H9 (cell line): ENCODE measurements at regions not wholly inside any gene's neighbourhood (a gene's known extent, or its start where the extent isn't known, plus 50 kb on each side); places are given as distances from the start of the nearest gene placed in this dataset.
"Not testable (repeated sequence)": the region's sequence is repeated elsewhere in the genome, so short reads cannot be mapped to it uniquely, and the experiment has no call there.

Experiments
- DNase-seq: peaks from one replicate; pipeline ENCODE4 v3.0.0-alpha.2; 2017
- H2AFZ ChIP-seq: one replicate; pipeline ENCODE4 v1.6.1; 2013; ENCODE audit warnings: mild to moderate bottlenecking, low read length, control low read depth, moderate library complexity
- H2AK5ac ChIP-seq: 2 replicates; pipeline ENCODE4 v1.6.1; 2013; ENCODE audit warnings: low read length, control low read depth, mixed read lengths; ENCODE audit not compliant: insufficient read length
- H2BK120ac ChIP-seq: one replicate; pipeline ENCODE4 v1.6.1; 2013; ENCODE audit warnings: low read depth, mild to moderate bottlenecking, low read length, control low read depth, inconsistent platforms; ENCODE audit not compliant: poor library complexity, severe bottlenecking
- H2BK12ac ChIP-seq: 2 replicates; pipeline ENCODE4 v1.6.1; 2013; ENCODE audit warnings: low read length, control low read depth, mixed read lengths, low read depth; ENCODE audit not compliant: insufficient read length
- H2BK15ac ChIP-seq: 2 replicates; pipeline ENCODE4 v1.6.1; 2013; ENCODE audit warnings: low read depth, low read length, control low read depth
- H2BK20ac ChIP-seq: one replicate; pipeline ENCODE4 v1.6.1; 2013; ENCODE audit warnings: low read depth, mild to moderate bottlenecking, low read length, control low read depth, inconsistent platforms; ENCODE audit not compliant: poor library complexity, severe bottlenecking
- H2BK5ac ChIP-seq: 2 replicates; pipeline ENCODE4 v1.6.1; 2013; ENCODE audit warnings: low read length, control low read depth, mixed read lengths; ENCODE audit not compliant: insufficient read length
- H3K14ac ChIP-seq: 2 replicates; pipeline ENCODE4 v1.6.1; 2013; ENCODE audit warnings: low read length, control low read depth; ENCODE audit not compliant: insufficient read depth
- H3K18ac ChIP-seq: 2 replicates; pipeline ENCODE4 v1.6.1; 2013; ENCODE audit warnings: low read depth, mild to moderate bottlenecking, mixed read lengths, low read length, control low read depth; ENCODE audit not compliant: insufficient read length
- H3K23ac ChIP-seq: 2 replicates; pipeline ENCODE4 v1.6.1; 2013; ENCODE audit warnings: low read length, control low read depth, mixed read lengths, low read depth; ENCODE audit not compliant: insufficient read length
- H3K23me2 ChIP-seq: 2 replicates; pipeline ENCODE4 v1.6.1; 2013; ENCODE audit warnings: low read depth, mild to moderate bottlenecking, mixed read lengths, low read length, control low read depth; ENCODE audit not compliant: insufficient read length, poor library complexity, severe bottlenecking
- H3K27ac ChIP-seq: 2 replicates; pipeline ENCODE4 v1.5.1; 2013; ENCODE audit warnings: low read length, control low read depth, mixed read lengths, low read depth; ENCODE audit not compliant: insufficient read length
- H3K27me3 ChIP-seq: 2 replicates; pipeline ENCODE4 v1.6.1; 2013; ENCODE audit warnings: low read length, control low read depth, inconsistent platforms; ENCODE audit not compliant: insufficient read depth
- H3K4ac ChIP-seq: 2 replicates; pipeline ENCODE4 v1.6.1; 2013; ENCODE audit warnings: low read depth, mild to moderate bottlenecking, control low read depth, inconsistent platforms, low read length, moderate library complexity
- H3K4me1 ChIP-seq: 2 replicates; pipeline ENCODE4 v1.6.1; 2013; ENCODE audit warnings: low read length, control low read depth, inconsistent platforms; ENCODE audit not compliant: insufficient read depth
- H3K4me2 ChIP-seq: 2 replicates; pipeline ENCODE4 v1.6.1; 2013; ENCODE audit warnings: low read length, control low read depth, mixed read lengths; ENCODE audit not compliant: insufficient read length, insufficient read depth
- H3K56ac ChIP-seq: 2 replicates; pipeline ENCODE4 v1.6.1; 2013; ENCODE audit warnings: low read depth, mild to moderate bottlenecking, mixed read lengths, low read length, control low read depth; ENCODE audit not compliant: insufficient read length
- H3K79me1 ChIP-seq: 2 replicates; pipeline ENCODE4 v1.6.1; 2013; ENCODE audit warnings: low read depth, mild to moderate bottlenecking, moderate library complexity, low read length, control low read depth, inconsistent platforms; ENCODE audit not compliant: insufficient read depth, poor library complexity, severe bottlenecking
- H3K79me2 ChIP-seq: 2 replicates; pipeline ENCODE4 v1.6.1; 2013; ENCODE audit warnings: low read length, control low read depth, inconsistent platforms; ENCODE audit not compliant: insufficient read depth
- H3K9ac ChIP-seq: 2 replicates; pipeline ENCODE4 v1.6.1; 2013; ENCODE audit warnings: low read length, control low read depth, mixed read lengths; ENCODE audit not compliant: insufficient read length; ENCODE audit errors: extremely low read depth
- H3K9me3 ChIP-seq: one replicate; pipeline ENCODE4 v1.6.1; 2013; ENCODE audit warnings: low read depth, low read length, inconsistent platforms; ENCODE audit not compliant: control insufficient read depth
- H3T11ph ChIP-seq: one replicate; pipeline ENCODE4 v1.6.1; 2013; ENCODE audit warnings: mild to moderate bottlenecking, low read length, control low read depth, inconsistent platforms
- H4K20me1 ChIP-seq: one replicate; pipeline ENCODE4 v1.6.1; 2013; ENCODE audit not compliant: control insufficient read depth, insufficient read length, insufficient read depth
- H4K5ac ChIP-seq: 2 replicates; pipeline ENCODE4 v1.6.1; 2013; ENCODE audit warnings: low read depth, mild to moderate bottlenecking, mixed read lengths, low read length, control low read depth; ENCODE audit not compliant: insufficient read length
- H4K8ac ChIP-seq: replicated peaks from 2 replicates; pipeline ENCODE4 v1.6.1; 2013; ENCODE audit warnings: low read length, control low read depth, mixed read lengths, low read depth; ENCODE audit not compliant: insufficient read length
- H4K91ac ChIP-seq: 2 replicates; pipeline ENCODE4 v1.6.1; 2013; ENCODE audit warnings: low read depth, mild to moderate bottlenecking, moderate library complexity, mixed read lengths, low read length, control low read depth; ENCODE audit not compliant: insufficient read length
- H3K27ac Mint-ChIP-seq, 3 experiments: 2 replicates in 2 of 3; 3 replicates in 1 of 3; pipeline ENCODE4 v1.8.0; 2020 to 2021; ENCODE audit warnings: mixed read lengths in 3 of 3, mild to moderate bottlenecking in 1 of 3, moderate library complexity in 1 of 3
- H3K27me3 Mint-ChIP-seq: 2 replicates; pipeline ENCODE4 v1.8.0; 2021; ENCODE audit warnings: low read depth, mild to moderate bottlenecking, moderate library complexity, mixed read lengths
- H3K36me3 Mint-ChIP-seq, 3 experiments: 2 replicates in 2 of 3; 3 replicates in 1 of 3; pipeline ENCODE4 v1.8.0; 2020 to 2021; ENCODE audit warnings: low read depth in 3 of 3, mixed read lengths in 3 of 3; ENCODE audit not compliant: insufficient read depth in 1 of 3
- H3K4me1 Mint-ChIP-seq, 2 experiments: 2 replicates each; pipeline ENCODE4 v1.8.0; 2020; ENCODE audit warnings: mixed read lengths in 2 of 2
- H3K4me3 Mint-ChIP-seq, 2 experiments: 2 replicates in 1 of 2; 3 replicates in 1 of 2; pipeline ENCODE4 v1.8.0; 2020 to 2021; ENCODE audit warnings: mild to moderate bottlenecking in 2 of 2, mixed read lengths in 2 of 2, moderate library complexity in 1 of 2
- H3K9me3 Mint-ChIP-seq, 2 experiments: 2 replicates in 1 of 2; 3 replicates in 1 of 2; pipeline ENCODE4 v1.8.0; 2020; ENCODE audit warnings: mild to moderate bottlenecking in 2 of 2, mixed read lengths in 2 of 2, moderate library complexity in 1 of 2
- WGBS: extraction: QIAGEN DNeasy Blood & Tissue Kit; methylation state at CpG from one replicate; pipeline ENCODE4 v1.1.7; 2013; ENCODE audit warnings: missing lambda C conversion rate, low lambda C conversion rate, mixed read lengths; ENCODE audit not compliant: insufficient read length; ENCODE audit errors: extremely low coverage; 5-methylcytosine and 5-hydroxymethylcytosine counted together
- TF ChIP-seq, protein P1 (sequence below): fragments of 200-600 bp; sonication (generic); conservative IDR thresholded peaks from 3 replicates; pipeline ENCODE4 v1.8.0; 2021; ENCODE audit warnings: antibody characterized with exemption, mild to moderate bottlenecking

DNA sequence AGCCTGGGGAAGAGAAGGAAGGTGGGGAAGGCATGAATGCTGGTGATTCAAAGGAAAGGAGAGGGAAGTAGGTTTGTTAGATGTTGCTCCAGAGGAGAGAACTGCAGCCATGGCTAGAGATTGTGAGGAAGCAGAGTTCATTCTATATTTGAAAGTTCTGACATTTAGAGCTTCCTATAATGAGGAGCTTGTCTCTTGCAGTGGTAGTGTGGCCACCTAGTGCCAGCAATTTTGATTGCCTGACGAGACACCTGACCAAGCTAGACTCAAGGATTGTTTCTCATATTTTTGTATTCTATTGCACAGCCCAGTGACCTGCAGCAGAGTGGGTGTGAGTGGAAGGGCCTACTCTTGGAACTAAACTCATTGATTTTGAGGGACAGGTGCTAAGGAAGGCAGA lies 116.2 kb upstream of the GOLGA6L4 start:
- H3K14ac ChIP-seq, H3K27me3 Mint-ChIP-seq, H3K36me3 Mint-ChIP-seq, H3K23ac ChIP-seq, H2BK15ac ChIP-seq, H4K5ac ChIP-seq, H2BK12ac ChIP-seq, H3K27me3 ChIP-seq, H3K27ac ChIP-seq, H4K8ac ChIP-seq, H3K9me3 Mint-ChIP-seq, H3K4me2 ChIP-seq, H3K9me3 ChIP-seq, H3K79me2 ChIP-seq, H3K4me3 Mint-ChIP-seq, H3K79me1 ChIP-seq, H2BK5ac ChIP-seq, H3K4ac ChIP-seq, DNase-seq, H3K4me1 Mint-ChIP-seq, H4K20me1 ChIP-seq, H3K18ac ChIP-seq, H3K23me2 ChIP-seq, H2BK20ac ChIP-seq, H4K91ac ChIP-seq, H3K4me1 ChIP-seq, H2AK5ac ChIP-seq, H3T11ph ChIP-seq, H3K27ac Mint-ChIP-seq, H2BK120ac ChIP-seq, H3K9ac ChIP-seq, H3K56ac ChIP-seq, H2AFZ ChIP-seq: not testable (repeated sequence)
- TF ChIP-seq, protein P1, sequence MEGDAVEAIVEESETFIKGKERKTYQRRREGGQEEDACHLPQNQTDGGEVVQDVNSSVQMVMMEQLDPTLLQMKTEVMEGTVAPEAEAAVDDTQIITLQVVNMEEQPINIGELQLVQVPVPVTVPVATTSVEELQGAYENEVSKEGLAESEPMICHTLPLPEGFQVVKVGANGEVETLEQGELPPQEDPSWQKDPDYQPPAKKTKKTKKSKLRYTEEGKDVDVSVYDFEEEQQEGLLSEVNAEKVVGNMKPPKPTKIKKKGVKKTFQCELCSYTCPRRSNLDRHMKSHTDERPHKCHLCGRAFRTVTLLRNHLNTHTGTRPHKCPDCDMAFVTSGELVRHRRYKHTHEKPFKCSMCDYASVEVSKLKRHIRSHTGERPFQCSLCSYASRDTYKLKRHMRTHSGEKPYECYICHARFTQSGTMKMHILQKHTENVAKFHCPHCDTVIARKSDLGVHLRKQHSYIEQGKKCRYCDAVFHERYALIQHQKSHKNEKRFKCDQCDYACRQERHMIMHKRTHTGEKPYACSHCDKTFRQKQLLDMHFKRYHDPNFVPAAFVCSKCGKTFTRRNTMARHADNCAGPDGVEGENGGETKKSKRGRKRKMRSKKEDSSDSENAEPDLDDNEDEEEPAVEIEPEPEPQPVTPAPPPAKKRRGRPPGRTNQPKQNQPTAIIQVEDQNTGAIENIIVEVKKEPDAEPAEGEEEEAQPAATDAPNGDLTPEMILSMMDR = peak; percentile 30; the same call in 1 of the 3 replicates
- WGBS = no CpG with 5 or more reads among the region's 1 CpG

DNA sequence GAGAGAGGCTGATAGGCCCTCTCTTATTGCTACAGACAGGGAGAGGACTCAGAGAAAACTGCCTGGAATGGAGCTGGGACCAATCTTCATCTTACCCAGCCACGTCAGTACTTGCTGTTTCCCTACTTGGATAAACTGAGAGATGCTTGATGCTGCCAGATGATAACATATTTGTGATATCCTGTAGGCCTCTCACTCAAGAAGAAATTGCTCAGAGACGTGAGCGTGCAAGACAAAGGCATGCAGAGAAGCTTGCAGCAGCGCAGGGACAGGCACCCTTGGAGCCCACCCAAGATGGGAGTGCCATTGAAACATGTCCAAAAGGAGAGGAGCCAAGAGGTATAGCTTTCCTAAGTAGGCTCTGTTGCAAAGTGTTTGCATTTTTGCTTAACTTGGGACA lies 114.7 kb upstream of the GOLGA6L4 start:
- H3K14ac ChIP-seq, H3K36me3 Mint-ChIP-seq, H3K4me2 ChIP-seq, H3K56ac ChIP-seq, H2BK12ac ChIP-seq, H3K79me1 ChIP-seq, H3K18ac ChIP-seq, H2BK15ac ChIP-seq, H3K4me3 Mint-ChIP-seq, H4K20me1 ChIP-seq, H2BK120ac ChIP-seq, H3K27ac ChIP-seq, H3K23me2 ChIP-seq, H3K4ac ChIP-seq, H4K8ac ChIP-seq, H3K79me2 ChIP-seq, H2BK20ac ChIP-seq, H3K27ac Mint-ChIP-seq, H3K9ac ChIP-seq, H3K4me1 Mint-ChIP-seq, H3K4me1 ChIP-seq, DNase-seq, H4K91ac ChIP-seq, H3K23ac ChIP-seq, H2AFZ ChIP-seq, H2BK5ac ChIP-seq, H2AK5ac ChIP-seq, H3K27me3 Mint-ChIP-seq, H3K9me3 Mint-ChIP-seq, H3T11ph ChIP-seq, H3K27me3 ChIP-seq, H3K9me3 ChIP-seq, H4K5ac ChIP-seq: not testable (repeated sequence)
- no CpG with 5 or more reads among the region's 4 CpGs for WGBS
